Fibroblast of mammary gland (primary cell): ENCODE measurements at regions not wholly inside any gene's neighbourhood (a gene's known extent, or its start where the extent isn't known, plus 50 kb on each side); places are given as distances from the start of the nearest gene placed in this dataset.

Experiments
- DNase-seq: peaks from one replicate; pipeline ENCODE4 v3.0.0-alpha.2; 2010; ENCODE audit warnings: low read depth
- H3K4me3 ChIP-seq: 2 replicates; pipeline ENCODE4 v1.5.1; 2011; ENCODE audit warnings: low read depth, mild to moderate bottlenecking, low read length, moderate library complexity; ENCODE audit not compliant: control insufficient read depth
- CTCF ChIP-seq: conservative IDR thresholded peaks from 2 replicates; pipeline ENCODE4 v1.5.1; 2011; ENCODE audit warnings: low read depth, low read length, inconsistent platforms; ENCODE audit not compliant: control insufficient read depth, insufficient read depth

- DNase-seq: no peak
- H3K4me3 ChIP-seq: no peak overlapping the region
- no peak for TF ChIP-seq CTCF
Measured at GRCh38 chr5:6321078-6321477, 57.3 kb downstream of the MED10 start.

- H3K4me3 ChIP-seq: no peak overlapping the region
- no peak for TF ChIP-seq CTCF
Measured at GRCh38 chr5:6319116-6319515, 59.2 kb downstream of the MED10 start.

GRCh38 chr5:6317116-6317798 lies 61.1 kb downstream of the MED10 start:
- no peak for DNase-seq
- TF ChIP-seq CTCF: no peak
- no peak overlapping the region for H3K4me3 ChIP-seq

More at GRCh38 chr5:6319116-6319515, 59.2 kb downstream of the MED10 start:
- DNase-seq: no peak

GRCh38 chr5:6315580-6315979 lies 62.8 kb downstream of the MED10 start:
- DNase-seq: no peak
- TF ChIP-seq CTCF: no peak
- H3K4me3 ChIP-seq: no peak overlapping the region

GRCh38 chr5:6311568-6312501 lies 66.5 kb downstream of the MED10 start:
- no peak overlapping the region for H3K4me3 ChIP-seq
- DNase-seq: no peak
- no peak for TF ChIP-seq CTCF

- no peak for DNase-seq
- no peak for TF ChIP-seq CTCF
- no peak overlapping the region for H3K4me3 ChIP-seq
Measured at GRCh38 chr5:6309949-6310348, 68.4 kb downstream of the MED10 start.
